MM.1S (cell line): ENCODE measurements at regions not wholly inside any gene's neighbourhood (a gene's known extent, or its start where the extent isn't known, plus 50 kb on each side); places are given as distances from the start of the nearest gene placed in this dataset.

ENCODE experiments used
- EZH2 ChIP-seq: fragments of 300-600 bp; sonication (generic); optimal IDR thresholded peaks from 2 replicates; pipeline ENCODE3; 2017; ENCODE audit warnings: low read depth, mild to moderate bottlenecking, antibody characterized with exemption, low read length, mixed read lengths
- TF ChIP-seq, protein P1 (sequence below): fragments of 300-600 bp; sonication (generic); IDR thresholded peaks from 2 replicates; pipeline ENCODE4 v1.5.1; 2016; ENCODE audit warnings: antibody characterized with exemption, low read length, mixed read lengths

DNA sequence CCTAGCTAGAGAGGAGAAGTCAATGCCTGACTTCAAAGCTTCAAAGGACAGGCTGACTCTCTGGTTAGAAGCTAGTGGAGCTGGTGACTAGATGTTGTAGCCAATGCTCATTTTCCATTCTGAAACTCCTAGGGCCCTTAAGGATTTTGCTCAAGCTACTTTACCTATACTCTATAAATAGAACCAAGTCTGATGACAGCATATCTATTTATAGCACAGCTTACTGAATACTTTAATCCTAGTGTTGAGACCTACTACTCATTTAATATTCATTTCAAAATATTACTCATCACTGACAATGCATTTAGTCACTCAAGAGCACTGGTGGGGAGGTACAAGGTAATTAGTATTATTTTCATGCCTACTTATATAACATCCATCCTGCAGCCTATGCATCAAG lies 137.2 kb upstream of the PELI2 start:
- TF ChIP-seq EZH2: no peak
- TF ChIP-seq, protein P1, sequence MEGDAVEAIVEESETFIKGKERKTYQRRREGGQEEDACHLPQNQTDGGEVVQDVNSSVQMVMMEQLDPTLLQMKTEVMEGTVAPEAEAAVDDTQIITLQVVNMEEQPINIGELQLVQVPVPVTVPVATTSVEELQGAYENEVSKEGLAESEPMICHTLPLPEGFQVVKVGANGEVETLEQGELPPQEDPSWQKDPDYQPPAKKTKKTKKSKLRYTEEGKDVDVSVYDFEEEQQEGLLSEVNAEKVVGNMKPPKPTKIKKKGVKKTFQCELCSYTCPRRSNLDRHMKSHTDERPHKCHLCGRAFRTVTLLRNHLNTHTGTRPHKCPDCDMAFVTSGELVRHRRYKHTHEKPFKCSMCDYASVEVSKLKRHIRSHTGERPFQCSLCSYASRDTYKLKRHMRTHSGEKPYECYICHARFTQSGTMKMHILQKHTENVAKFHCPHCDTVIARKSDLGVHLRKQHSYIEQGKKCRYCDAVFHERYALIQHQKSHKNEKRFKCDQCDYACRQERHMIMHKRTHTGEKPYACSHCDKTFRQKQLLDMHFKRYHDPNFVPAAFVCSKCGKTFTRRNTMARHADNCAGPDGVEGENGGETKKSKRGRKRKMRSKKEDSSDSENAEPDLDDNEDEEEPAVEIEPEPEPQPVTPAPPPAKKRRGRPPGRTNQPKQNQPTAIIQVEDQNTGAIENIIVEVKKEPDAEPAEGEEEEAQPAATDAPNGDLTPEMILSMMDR: no peak
